ENCODE measurements at regions not wholly inside any gene's neighbourhood (a gene's known extent, or its start where the extent isn't known, plus 50 kb on each side); places are given as distances from the start of the nearest gene placed in this dataset.
A peak's percentile ranks its signal among the peaks of the same experiment; 100 is the strongest.

GRCh38 chr20:23246717-23247664 lies 103.6 kb upstream of the NXT1 start:
- Histone ChIP-seq H3K36me3 (ENCODE audit: low read depth, missing control alignments) (no peaks in the 10 kb centered on the region), H3K27ac (peak overlapping the region in 1 of 2 donors; percentile 75), H3K27me3 (no peaks in the 10 kb centered on the region), H3K4me3 (no peak overlapping the region), H3K4me1 (peaks cover 18% of the 10 kb centered on the region), H3K9me3 (no peaks in the 10 kb centered on the region)
- TF ChIP-seq, protein P1, sequence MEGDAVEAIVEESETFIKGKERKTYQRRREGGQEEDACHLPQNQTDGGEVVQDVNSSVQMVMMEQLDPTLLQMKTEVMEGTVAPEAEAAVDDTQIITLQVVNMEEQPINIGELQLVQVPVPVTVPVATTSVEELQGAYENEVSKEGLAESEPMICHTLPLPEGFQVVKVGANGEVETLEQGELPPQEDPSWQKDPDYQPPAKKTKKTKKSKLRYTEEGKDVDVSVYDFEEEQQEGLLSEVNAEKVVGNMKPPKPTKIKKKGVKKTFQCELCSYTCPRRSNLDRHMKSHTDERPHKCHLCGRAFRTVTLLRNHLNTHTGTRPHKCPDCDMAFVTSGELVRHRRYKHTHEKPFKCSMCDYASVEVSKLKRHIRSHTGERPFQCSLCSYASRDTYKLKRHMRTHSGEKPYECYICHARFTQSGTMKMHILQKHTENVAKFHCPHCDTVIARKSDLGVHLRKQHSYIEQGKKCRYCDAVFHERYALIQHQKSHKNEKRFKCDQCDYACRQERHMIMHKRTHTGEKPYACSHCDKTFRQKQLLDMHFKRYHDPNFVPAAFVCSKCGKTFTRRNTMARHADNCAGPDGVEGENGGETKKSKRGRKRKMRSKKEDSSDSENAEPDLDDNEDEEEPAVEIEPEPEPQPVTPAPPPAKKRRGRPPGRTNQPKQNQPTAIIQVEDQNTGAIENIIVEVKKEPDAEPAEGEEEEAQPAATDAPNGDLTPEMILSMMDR (IDR thresholded peaks at IDR 0.05), result no peak
- no peak for TF ChIP-seq POLR2A (IDR thresholded peaks at IDR 0.05)
- 47 to 58% methylated on average over 21 of the region's 21 CpGs for WGBS, 2 donors
- intact Hi-C loops (cut with DNase I; ENCODE audit: low total_unique reads), result loop anchor here (10.0 kb wide), 1 partner anchor 552 kb away; no protein-coding TSS in a partner anchor
- DNase-seq, result peak; percentile 77

DNA sequence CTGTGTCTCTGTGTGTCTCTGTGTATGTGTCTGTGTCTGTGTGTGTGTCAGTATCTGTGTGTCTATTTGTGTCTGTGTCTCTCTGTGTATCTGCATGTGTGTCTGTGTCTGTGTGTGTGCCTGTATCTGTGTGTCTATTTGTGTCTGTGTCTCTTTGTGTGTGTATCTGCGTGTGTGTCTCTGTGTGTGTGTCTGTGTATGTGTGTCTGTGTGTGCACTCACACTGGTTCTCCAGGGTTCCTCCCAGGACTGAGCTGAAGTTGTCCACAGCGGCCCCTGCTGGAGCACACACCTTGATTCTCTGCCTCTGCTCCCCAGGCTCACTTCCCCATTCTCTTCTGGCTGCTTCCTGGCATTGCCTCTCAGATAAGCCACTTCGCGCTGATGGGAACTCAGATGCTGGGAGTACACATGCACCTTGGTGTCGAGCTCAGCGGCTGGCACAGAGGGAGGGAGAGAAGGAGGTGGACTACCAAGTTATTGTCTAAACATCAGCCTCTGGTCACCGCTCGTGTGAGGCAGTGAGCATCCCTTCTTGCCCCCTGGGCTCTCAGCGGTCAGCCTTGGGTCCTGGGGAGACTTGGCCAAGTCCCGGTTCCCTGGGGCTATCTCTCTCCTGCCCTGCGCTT lies 104.9 kb upstream of the NXT1 start:
- TF ChIP-seq POLR2A (IDR thresholded peaks at IDR 0.05), result no peak
- TF ChIP-seq, protein P1 (IDR thresholded peaks at IDR 0.05), result peak in 2 of 3 experiments; percentile 15 to 34
- no peaks in the 10 kb centered on the region for H3K27me3 ChIP-seq
- no peaks in the 10 kb centered on the region for H3K9me3 ChIP-seq
- DNase-seq, result peak; percentile 53
- 74 to 75% methylated on average over 10 to 11 of the region's 11 CpGs for WGBS, 2 donors
- intact Hi-C loops (cut with DNase I; ENCODE audit: low total_unique reads), result loop anchor here (10.0 kb wide), 1 partner anchor 551 kb away; no protein-coding TSS in a partner anchor
- H3K4me3 ChIP-seq, result no peak overlapping the region
- peak overlapping the region in 1 of 2 donors; percentile 36 for H3K27ac ChIP-seq
- no peaks in the 10 kb centered on the region for H3K36me3 ChIP-seq (ENCODE audit: low read depth, missing control alignments)
- peaks cover 18% of the 10 kb centered on the region for H3K4me1 ChIP-seq

DNA sequence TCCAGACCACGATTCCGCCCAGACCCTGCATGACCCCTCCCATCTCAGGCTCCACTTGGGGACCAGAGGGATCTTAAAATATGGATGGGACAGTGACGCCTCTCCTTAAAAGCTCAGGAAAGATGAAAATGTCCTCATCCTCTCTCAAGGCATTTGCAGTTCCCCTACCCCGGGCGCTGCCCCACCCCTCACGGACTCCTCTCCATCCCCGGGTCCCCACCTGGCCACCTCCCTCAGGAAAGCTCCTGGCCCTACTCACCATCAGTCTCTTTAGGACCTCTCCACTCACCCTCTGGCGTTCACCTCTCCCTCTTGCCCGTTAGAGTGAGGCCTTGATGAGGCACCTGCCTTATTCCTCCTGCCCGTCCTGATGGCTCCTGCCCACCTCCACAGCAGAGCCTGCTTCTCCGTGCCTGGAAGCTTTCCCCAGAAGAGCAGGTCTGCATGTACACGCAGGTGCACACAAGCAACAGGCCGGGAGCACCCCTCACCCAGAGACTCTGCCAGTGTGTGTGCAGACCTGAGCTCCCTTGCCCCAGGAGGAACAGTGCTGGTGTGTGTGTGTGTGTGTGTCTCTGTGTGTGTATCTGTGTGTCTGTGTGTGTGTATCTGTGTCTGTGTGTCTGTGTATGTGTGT lies 105.6 kb upstream of the NXT1 start:
- Histone ChIP-seq H3K27me3 (no peaks in the 10 kb centered on the region), H3K27ac (peak overlapping the region; percentile 31 to 61), H3K9me3 (no peaks in the 10 kb centered on the region), H3K4me3 (no peak overlapping the region), H3K36me3 (ENCODE audit: low read depth, missing control alignments) (no peaks in the 10 kb centered on the region), H3K4me1 (peaks cover 18% of the 10 kb centered on the region)
- TF ChIP-seq, protein P1 (IDR thresholded peaks at IDR 0.05), result no peak
- no peak for TF ChIP-seq POLR2A (IDR thresholded peaks at IDR 0.05)
- DNase-seq, result no peak
- 52 to 77% methylated on average over 11 to 13 of the region's 13 CpGs for WGBS, 2 donors
- intact Hi-C loops (cut with DNase I; ENCODE audit: low total_unique reads), result loop anchor here (10.0 kb wide), 1 partner anchor 550 kb away; no protein-coding TSS in a partner anchor

- intact Hi-C loops (cut with DNase I; ENCODE audit: low total_unique reads), result loop anchor here (10.0 kb wide), 1 partner anchor 550 kb away; no protein-coding TSS in a partner anchor
- no peak overlapping the region for H3K4me3 ChIP-seq
- TF ChIP-seq POLR2A (IDR thresholded peaks at IDR 0.05), result no peak
- TF ChIP-seq, protein P1 (IDR thresholded peaks at IDR 0.05), result no peak
- WGBS, 2 donors, result 35 to 55% methylated on average over 21 to 27 of the region's 27 CpGs
- peak; percentile 39 for DNase-seq
- no peaks in the 10 kb centered on the region for H3K9me3 ChIP-seq
- no peaks in the 10 kb centered on the region for H3K27me3 ChIP-seq
- no peaks in the 10 kb centered on the region for H3K36me3 ChIP-seq (ENCODE audit: low read depth, missing control alignments)
- H3K27ac ChIP-seq, result peak overlapping the region; percentile 31 to 61
- H3K4me1 ChIP-seq, result peaks cover 18% of the 10 kb centered on the region
These were observed 106.3 kb upstream of the NXT1 start for GRCh38 chr20:23244156-23244915.

Measured in testis (tissue), 2 donors.